ENCODE measurements at regions not wholly inside any gene's neighbourhood (a gene's known extent, or its start where the extent isn't known, plus 50 kb on each side); places are given as distances from the start of the nearest gene placed in this dataset.

- no peak for ATAC-seq
- BruUV-seq (replicated peaks): no TSS peak
- Histone ChIP-seq H4K20me1 (ENCODE audit: control insufficient read depth, insufficient read depth) (no peaks in the 10 kb centered on the region), H3K27me3 (replicated peaks in 1 of 2; ENCODE audit: control insufficient read depth in 2 of 2, insufficient read depth in 2 of 2, low read length in 1 of 2) (no peaks in the 10 kb centered on the region), H3K36me3 (ENCODE audit: control insufficient read depth in 2 of 2, insufficient read depth in 2 of 2, low read length in 1 of 2) (no peaks in the 10 kb centered on the region), H3K4me1 (ENCODE audit: control insufficient read depth, insufficient read depth, low read length) (no peaks in the 10 kb centered on the region), H3K27ac (ENCODE audit: control insufficient read depth, insufficient read depth) (no peak overlapping the region), H3K4me3 (no peak overlapping the region), H3K9me3 (replicated peaks; ENCODE audit: control insufficient read depth, insufficient read depth, low read length) (no peaks in the 10 kb centered on the region), H2AFZ (ENCODE audit: control insufficient read depth, low read depth, low read length) (no peak overlapping the region), H3K9ac (ENCODE audit: control insufficient read depth, insufficient read depth, low read length) (no peak overlapping the region), H3K4me2 (ENCODE audit: control insufficient read depth, insufficient read depth) (no peak overlapping the region), H3K79me2 (ENCODE audit: control insufficient read depth, insufficient read depth, low read length) (no peaks in the 10 kb centered on the region)
- FAIRE-seq: no peak
- SMC1A ChIA-PET (ENCODE audit: uncharacterized antibody, unreplicated experiment): no interaction called here
- POLR2A ChIA-PET: no interaction called here
- RAD21 ChIA-PET (ENCODE audit: unreplicated experiment): no interaction called here
- in situ Hi-C loops (cut with MboI) (no loop called here), intact Hi-C loops (cut with micrococcal nuclease; ENCODE audit: unreplicated experiment) (no loop called here)
- TF ChIP-seq SUZ12 (IDR thresholded peaks at IDR 0.05; ENCODE audit: unreplicated experiment): no peak
- 18% methylated on average over 5 of the region's 5 CpGs for WGBS (ENCODE audit: insufficient coverage, insufficient replicate concordance, low lambda C conversion rate, missing lambda C conversion rate)
- DNase-seq (ENCODE audit: low read depth, low spot score): no peak
- CTCF ChIA-PET: no interaction called here
Observed at GRCh38 chr1:67957066-67957465, 93.4 kb downstream of the DIRAS3 start.

- no peak for DNase-seq (ENCODE audit: low read depth, low spot score)
- no TSS peak for BruUV-seq (replicated peaks)
- Histone ChIP-seq H3K79me2 (ENCODE audit: control insufficient read depth, insufficient read depth, low read length) (no peaks in the 10 kb centered on the region), H3K9me3 (replicated peaks; ENCODE audit: control insufficient read depth, insufficient read depth, low read length) (no peaks in the 10 kb centered on the region), H2AFZ (ENCODE audit: control insufficient read depth, low read depth, low read length) (no peak overlapping the region), H3K9ac (ENCODE audit: control insufficient read depth, insufficient read depth, low read length) (no peak overlapping the region), H3K4me3 (no peak overlapping the region), H3K4me1 (ENCODE audit: control insufficient read depth, insufficient read depth, low read length) (no peaks in the 10 kb centered on the region), H3K27ac (ENCODE audit: control insufficient read depth, insufficient read depth) (no peak overlapping the region), H3K4me2 (ENCODE audit: control insufficient read depth, insufficient read depth) (no peak overlapping the region), H4K20me1 (ENCODE audit: control insufficient read depth, insufficient read depth) (no peaks in the 10 kb centered on the region), H3K27me3 (replicated peaks in 1 of 2; ENCODE audit: control insufficient read depth in 2 of 2, insufficient read depth in 2 of 2, low read length in 1 of 2) (no peaks in the 10 kb centered on the region), H3K36me3 (ENCODE audit: control insufficient read depth in 2 of 2, insufficient read depth in 2 of 2, low read length in 1 of 2) (no peaks in the 10 kb centered on the region)
- POLR2A ChIA-PET: interaction anchor here (0.6 kb wide), 1 partner anchor 34 kb away, joined by 7 read pairs; no protein-coding TSS in a partner anchor
- no peak for ATAC-seq
- no peak for FAIRE-seq
- in situ Hi-C loops (cut with MboI) (no loop called here), intact Hi-C loops (cut with micrococcal nuclease; ENCODE audit: unreplicated experiment) (no loop called here)
- RAD21 ChIA-PET (ENCODE audit: unreplicated experiment): no interaction called here
- TF ChIP-seq ETV6 (conservative IDR thresholded peaks at IDR 0.05 in 1 of 2, IDR thresholded peaks at IDR 0.05 in 1 of 2; ENCODE audit: borderline replicate concordance in 1 of 2, low read depth in 1 of 2) (no peak), HDAC2 (IDR thresholded peaks at IDR 0.05) (no peak), PAX8 (IDR thresholded peaks at IDR 0.05) (no peak), NFIC (IDR thresholded peaks at IDR 0.05; ENCODE audit: low read depth, low read length) (no peak), SMARCA5 (IDR thresholded peaks at IDR 0.05) (no peak), RELB (IDR thresholded peaks at IDR 0.05; ENCODE audit: low read depth) (no peak)
- CTCF ChIA-PET: no interaction called here
- SMC1A ChIA-PET (ENCODE audit: uncharacterized antibody, unreplicated experiment): no interaction called here
Observed at GRCh38 chr1:67956116-67956515, 94.3 kb downstream of the DIRAS3 start.
